ENCODE measurements at regions not wholly inside any gene's neighbourhood (a gene's known extent, or its start where the extent isn't known, plus 50 kb on each side); places are given as distances from the start of the nearest gene placed in this dataset.

DNA sequence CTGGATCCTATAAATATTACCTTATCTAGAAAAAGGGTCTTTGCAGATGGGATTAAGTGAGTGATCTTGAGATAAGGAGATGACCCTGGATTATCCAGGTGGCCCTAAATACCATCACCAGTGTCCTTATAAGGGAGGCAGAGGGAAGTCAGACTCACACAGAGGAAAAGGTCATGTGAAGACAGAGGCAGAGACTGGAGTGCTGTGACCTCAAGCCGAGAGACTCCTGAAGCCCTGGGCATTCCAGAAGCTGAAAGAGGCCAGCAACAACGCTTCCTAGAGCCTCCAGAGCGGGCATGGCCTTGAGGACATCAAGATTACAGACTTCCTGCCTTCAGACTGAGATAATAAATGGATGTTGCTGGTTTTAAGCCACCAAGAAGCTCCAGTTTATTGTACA lies 118.8 kb downstream of the ATPSCKMT start:
- no peak overlapping the region for H3K4me3 ChIP-seq (ENCODE audit: low read depth, low read length)

GRCh38 chr5:10126900-10127299 lies 122.8 kb downstream of the ATPSCKMT start:
- Histone ChIP-seq H3K9me3 (ENCODE audit: control insufficient read depth, insufficient read depth, low read length) (no peaks in the 10 kb centered on the region), H3K27me3 (ENCODE audit: control insufficient read depth, insufficient read depth, low read length) (no peaks in the 10 kb centered on the region), H3K36me3 (ENCODE audit: control insufficient read depth, insufficient read depth, low read length) (no peaks in the 10 kb centered on the region), H3K27ac (ENCODE audit: low read depth, low read length) (no peak overlapping the region), H3K9ac (ENCODE audit: low read depth, low read length) (no peak overlapping the region), H3K4me1 (ENCODE audit: control insufficient read depth, insufficient read depth, low read length) (no peaks in the 10 kb centered on the region), H3K4me3 (ENCODE audit: low read depth, low read length) (no peak overlapping the region)

More for the DNA sequence above, 118.8 kb downstream of the ATPSCKMT start:
- H3K4me1 ChIP-seq (ENCODE audit: control insufficient read depth, insufficient read depth, low read length) = no peaks in the 10 kb centered on the region
- no peak overlapping the region for H3K9ac ChIP-seq (ENCODE audit: low read depth, low read length)
- H3K27me3 ChIP-seq (ENCODE audit: control insufficient read depth, insufficient read depth, low read length) = no peaks in the 10 kb centered on the region
- no peaks in the 10 kb centered on the region for H3K9me3 ChIP-seq (ENCODE audit: control insufficient read depth, insufficient read depth, low read length)
- H3K36me3 ChIP-seq (ENCODE audit: control insufficient read depth, insufficient read depth, low read length) = no peaks in the 10 kb centered on the region
- H3K27ac ChIP-seq (ENCODE audit: low read depth, low read length) = no peak overlapping the region

DNA sequence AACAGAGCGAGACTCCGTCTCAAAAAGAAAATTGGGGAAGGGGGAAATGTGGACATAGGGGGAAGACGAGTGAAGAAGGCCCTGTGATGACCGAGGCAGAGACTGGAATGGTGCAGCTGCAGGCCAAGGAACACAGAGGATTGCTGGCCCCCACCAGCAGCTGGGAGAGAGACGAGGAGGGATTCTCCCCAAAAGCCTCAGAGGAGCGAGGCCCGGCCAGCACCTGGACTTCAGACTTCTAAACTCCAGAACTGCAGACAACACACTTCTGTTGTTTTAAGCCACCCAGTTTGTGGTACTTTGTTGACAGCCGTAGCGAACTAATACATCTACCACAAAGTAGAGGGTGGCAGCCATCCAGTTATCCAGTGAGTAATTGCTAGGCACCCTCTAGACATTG lies 124.6 kb downstream of the ATPSCKMT start:
- Histone ChIP-seq H3K36me3 (ENCODE audit: control insufficient read depth, insufficient read depth, low read length) (no peaks in the 10 kb centered on the region), H3K27ac (ENCODE audit: low read depth, low read length) (no peak overlapping the region), H3K9ac (ENCODE audit: low read depth, low read length) (no peak overlapping the region), H3K27me3 (ENCODE audit: control insufficient read depth, insufficient read depth, low read length) (no peaks in the 10 kb centered on the region), H3K9me3 (ENCODE audit: control insufficient read depth, insufficient read depth, low read length) (no peaks in the 10 kb centered on the region), H3K4me1 (ENCODE audit: control insufficient read depth, insufficient read depth, low read length) (no peaks in the 10 kb centered on the region), H3K4me3 (ENCODE audit: low read depth, low read length) (no peak overlapping the region)

GRCh38 chr5:10124287-10124686 lies 125.4 kb downstream of the ATPSCKMT start:
- no peaks in the 10 kb centered on the region for H3K27me3 ChIP-seq (ENCODE audit: control insufficient read depth, insufficient read depth, low read length)
- H3K36me3 ChIP-seq (ENCODE audit: control insufficient read depth, insufficient read depth, low read length) = no peaks in the 10 kb centered on the region
- no peak overlapping the region for H3K9ac ChIP-seq (ENCODE audit: low read depth, low read length)
- no peak overlapping the region for H3K27ac ChIP-seq (ENCODE audit: low read depth, low read length)
- H3K9me3 ChIP-seq (ENCODE audit: control insufficient read depth, insufficient read depth, low read length) = no peaks in the 10 kb centered on the region
- no peaks in the 10 kb centered on the region for H3K4me1 ChIP-seq (ENCODE audit: control insufficient read depth, insufficient read depth, low read length)
- no peak overlapping the region for H3K4me3 ChIP-seq (ENCODE audit: low read depth, low read length)

DNA sequence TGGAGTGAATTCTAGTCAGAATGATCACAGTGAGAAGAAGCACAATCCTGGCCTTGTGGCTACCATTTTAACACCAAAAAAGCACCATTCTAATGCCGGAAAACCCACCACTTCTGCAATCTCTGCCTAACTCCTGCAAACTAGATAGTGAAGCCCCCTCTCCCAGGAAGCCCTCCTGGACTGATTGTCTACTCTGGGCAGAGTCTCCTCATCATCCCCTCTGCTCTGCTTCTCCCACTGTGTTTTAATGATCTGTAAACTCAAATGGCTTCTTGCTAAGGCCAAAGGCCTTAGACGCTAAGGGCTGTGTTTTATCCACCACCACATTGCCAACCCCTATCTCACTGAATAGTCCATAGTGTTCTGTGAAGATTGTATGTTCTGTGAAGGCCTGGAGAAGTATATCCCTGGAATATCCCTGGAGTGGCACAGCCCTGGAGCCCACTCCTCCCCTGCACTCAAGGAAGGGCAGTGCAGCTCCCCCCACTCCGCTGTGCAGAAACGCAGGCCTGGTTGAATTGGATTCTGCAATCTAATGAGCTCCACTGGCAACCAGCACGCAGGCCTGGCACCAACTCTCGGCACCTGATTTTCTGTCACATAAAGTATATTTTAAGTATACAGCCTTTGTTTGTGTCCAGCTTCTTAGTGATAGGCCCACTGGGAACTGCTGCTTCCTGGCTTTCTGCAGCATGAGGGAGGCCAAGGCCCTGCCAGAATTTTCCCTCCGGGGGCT lies 126.3 kb downstream of the ATPSCKMT start:
- Histone ChIP-seq H3K27ac (ENCODE audit: low read depth, low read length) (no peak overlapping the region), H3K9me3 (ENCODE audit: control insufficient read depth, insufficient read depth, low read length) (no peaks in the 10 kb centered on the region), H3K4me3 (ENCODE audit: low read depth, low read length) (no peak overlapping the region), H3K9ac (ENCODE audit: low read depth, low read length) (no peak overlapping the region), H3K27me3 (ENCODE audit: control insufficient read depth, insufficient read depth, low read length) (no peaks in the 10 kb centered on the region), H3K36me3 (ENCODE audit: control insufficient read depth, insufficient read depth, low read length) (no peaks in the 10 kb centered on the region), H3K4me1 (ENCODE audit: control insufficient read depth, insufficient read depth, low read length) (no peaks in the 10 kb centered on the region)

DNA sequence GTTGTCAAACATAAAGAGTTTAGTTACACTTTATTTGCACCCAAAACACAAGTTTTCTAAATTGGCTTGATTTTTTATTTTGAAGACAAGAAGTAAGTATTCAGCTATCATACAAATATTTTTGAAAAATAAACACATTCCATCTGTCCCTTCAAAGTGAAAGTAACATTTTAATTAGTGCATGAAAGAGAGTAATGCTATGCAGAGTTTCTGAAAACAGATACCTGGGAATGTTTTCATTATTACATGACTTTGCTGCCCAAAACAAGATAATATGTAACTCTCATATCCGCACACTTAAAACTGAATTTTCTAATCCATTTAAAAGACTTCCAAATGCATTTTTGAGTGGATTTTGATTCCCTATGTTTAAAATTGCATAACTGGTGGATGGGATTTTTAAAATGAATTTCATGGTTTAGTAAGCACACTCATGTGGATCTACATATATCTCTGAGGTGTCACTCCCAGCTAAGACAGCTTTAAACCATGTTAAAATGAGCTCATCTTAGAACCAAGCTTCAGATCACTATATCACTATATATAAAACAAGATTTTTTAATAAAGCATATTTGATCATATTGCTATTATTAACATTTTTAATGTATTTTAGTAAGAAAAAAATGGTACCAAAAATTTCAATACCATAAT lies 127.5 kb downstream of the ATPSCKMT start:
- H3K9ac ChIP-seq (ENCODE audit: low read depth, low read length) = no peak overlapping the region
- H3K36me3 ChIP-seq (ENCODE audit: control insufficient read depth, insufficient read depth, low read length) = no peaks in the 10 kb centered on the region
- H3K9me3 ChIP-seq (ENCODE audit: control insufficient read depth, insufficient read depth, low read length) = no peaks in the 10 kb centered on the region

GRCh38 chr5:10120934-10121333 lies 128.8 kb downstream of the ATPSCKMT start:
- no peaks in the 10 kb centered on the region for H3K27me3 ChIP-seq (ENCODE audit: control insufficient read depth, insufficient read depth, low read length)
- H3K27ac ChIP-seq (ENCODE audit: low read depth, low read length) = no peak overlapping the region

More for the DNA sequence above, 127.5 kb downstream of the ATPSCKMT start:
- Histone ChIP-seq H3K27ac (ENCODE audit: low read depth, low read length) (no peak overlapping the region), H3K4me3 (ENCODE audit: low read depth, low read length) (no peak overlapping the region), H3K27me3 (ENCODE audit: control insufficient read depth, insufficient read depth, low read length) (no peaks in the 10 kb centered on the region), H3K4me1 (ENCODE audit: control insufficient read depth, insufficient read depth, low read length) (no peaks in the 10 kb centered on the region)

DNA sequence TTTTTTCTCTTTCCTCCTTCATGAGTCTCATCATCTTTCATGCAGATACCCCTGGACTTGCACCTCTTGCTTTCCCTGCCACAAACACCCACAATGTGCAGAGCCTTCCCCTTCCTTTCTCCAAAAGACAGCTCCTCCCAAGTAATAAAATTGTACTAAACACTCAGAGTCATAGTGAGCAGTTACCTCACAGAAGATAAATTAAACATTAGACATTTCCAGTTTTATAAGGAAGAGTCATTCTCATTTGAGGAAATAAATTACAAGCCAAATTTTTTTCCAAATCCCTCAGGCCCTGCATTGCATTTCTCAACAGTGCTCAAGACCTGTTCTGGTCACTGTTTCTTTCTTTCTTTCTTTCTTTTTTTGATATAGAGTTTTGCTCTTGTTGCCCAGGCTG lies 131.5 kb downstream of the ATPSCKMT start:
- H3K4me1 ChIP-seq (ENCODE audit: control insufficient read depth, insufficient read depth, low read length) = 0 out of 2 replicates have a peak, but pooled peaks cover 5% of the 10 kb centered on the region
- no peaks in the 10 kb centered on the region for H3K36me3 ChIP-seq (ENCODE audit: control insufficient read depth, insufficient read depth, low read length)
- no peak overlapping the region for H3K27ac ChIP-seq (ENCODE audit: low read depth, low read length)
- no peak overlapping the region for H3K4me3 ChIP-seq (ENCODE audit: low read depth, low read length)
- H3K9me3 ChIP-seq (ENCODE audit: control insufficient read depth, insufficient read depth, low read length) = no peaks in the 10 kb centered on the region
- no peak overlapping the region for H3K9ac ChIP-seq (ENCODE audit: low read depth, low read length)
- no peaks in the 10 kb centered on the region for H3K27me3 ChIP-seq (ENCODE audit: control insufficient read depth, insufficient read depth, low read length)

More at GRCh38 chr5:10120934-10121333, 128.8 kb downstream of the ATPSCKMT start:
- Histone ChIP-seq H3K4me1 (ENCODE audit: control insufficient read depth, insufficient read depth, low read length) (0 out of 2 replicates have a peak, but pooled peaks cover 5% of the 10 kb centered on the region), H3K9me3 (ENCODE audit: control insufficient read depth, insufficient read depth, low read length) (no peaks in the 10 kb centered on the region), H3K4me3 (ENCODE audit: low read depth, low read length) (no peak overlapping the region), H3K9ac (ENCODE audit: low read depth, low read length) (no peak overlapping the region), H3K36me3 (ENCODE audit: control insufficient read depth, insufficient read depth, low read length) (no peaks in the 10 kb centered on the region)

- Histone ChIP-seq H3K4me1 (ENCODE audit: control insufficient read depth, insufficient read depth, low read length) (0 out of 2 replicates have a peak, but pooled peaks cover 5% of the 10 kb centered on the region), H3K27me3 (ENCODE audit: control insufficient read depth, insufficient read depth, low read length) (no peaks in the 10 kb centered on the region), H3K9ac (ENCODE audit: low read depth, low read length) (no peak overlapping the region), H3K27ac (ENCODE audit: low read depth, low read length) (no peak overlapping the region), H3K9me3 (ENCODE audit: control insufficient read depth, insufficient read depth, low read length) (no peaks in the 10 kb centered on the region), H3K36me3 (ENCODE audit: control insufficient read depth, insufficient read depth, low read length) (no peaks in the 10 kb centered on the region), H3K4me3 (ENCODE audit: low read depth, low read length) (no peak overlapping the region)
These were observed 133.1 kb downstream of the ATPSCKMT start for GRCh38 chr5:10116594-10116993.

- Histone ChIP-seq H3K9ac (ENCODE audit: low read depth, low read length) (no peak overlapping the region), H3K27ac (ENCODE audit: low read depth, low read length) (no peak overlapping the region), H3K27me3 (ENCODE audit: control insufficient read depth, insufficient read depth, low read length) (no peaks in the 10 kb centered on the region), H3K9me3 (ENCODE audit: control insufficient read depth, insufficient read depth, low read length) (no peaks in the 10 kb centered on the region), H3K4me1 (ENCODE audit: control insufficient read depth, insufficient read depth, low read length) (0 out of 2 replicates have a peak, but pooled peaks cover 5% of the 10 kb centered on the region), H3K36me3 (ENCODE audit: control insufficient read depth, insufficient read depth, low read length) (no peaks in the 10 kb centered on the region), H3K4me3 (ENCODE audit: low read depth, low read length) (no peak overlapping the region)
These were observed 134.0 kb downstream of the ATPSCKMT start for GRCh38 chr5:10115669-10116068.

GRCh38 chr5:10111571-10111970 lies 138.1 kb downstream of the ATPSCKMT start:
- no peaks in the 10 kb centered on the region for H3K9me3 ChIP-seq (ENCODE audit: control insufficient read depth, insufficient read depth, low read length)
- 0 out of 2 replicates have a peak, but pooled peaks cover 1% of the 10 kb centered on the region for H3K4me1 ChIP-seq (ENCODE audit: control insufficient read depth, insufficient read depth, low read length)
- no peak overlapping the region for H3K27ac ChIP-seq (ENCODE audit: low read depth, low read length)
- H3K27me3 ChIP-seq (ENCODE audit: control insufficient read depth, insufficient read depth, low read length) = no peaks in the 10 kb centered on the region
- H3K4me3 ChIP-seq (ENCODE audit: low read depth, low read length) = no peak overlapping the region
- H3K9ac ChIP-seq (ENCODE audit: low read depth, low read length) = no peak overlapping the region
- no peaks in the 10 kb centered on the region for H3K36me3 ChIP-seq (ENCODE audit: control insufficient read depth, insufficient read depth, low read length)
